ENCODE measurements at regions not wholly inside any gene's neighbourhood (a gene's known extent, or its start where the extent isn't known, plus 50 kb on each side); places are given as distances from the start of the nearest gene placed in this dataset.

GRCh38 chr1:81382561-81382960 lies 418.2 kb upstream of the ADGRL2 start:
- 89 to 95% (median 90%) methylated on average over 3 of the region's 3 CpGs for WGBS, 5 donors
- intact Hi-C loops (cut with DNase I; ENCODE audit: low total_unique reads): no loop called here
- Histone ChIP-seq H3K27ac (no peak overlapping the region), H3K4me1 (no peaks in the 10 kb centered on the region), H3K27me3 (replicated peaks in 1 of 7) (no peaks in the 10 kb centered on the region), H3K36me3 (no peaks in the 10 kb centered on the region), H3K4me3 (no peak overlapping the region), H3K9me3 (no peaks in the 10 kb centered on the region)
- DNase-seq: no peak
- TF ChIP-seq POLR2AphosphoS5 (IDR thresholded peaks at IDR 0.05) (no peak), CTCF (IDR thresholded peaks at IDR 0.05 in 8 of 11, conservative IDR thresholded peaks at IDR 0.05 in 3 of 11) (no peak), POLR2A (IDR thresholded peaks at IDR 0.05) (no peak)

- Histone ChIP-seq H3K4me3 (no peak overlapping the region), H3K4me1 (no peaks in the 10 kb centered on the region), H3K27ac (no peak overlapping the region), H3K9me3 (no peaks in the 10 kb centered on the region), H3K36me3 (no peaks in the 10 kb centered on the region), H3K27me3 (replicated peaks in 1 of 7) (no peaks in the 10 kb centered on the region)
- TF ChIP-seq POLR2A (IDR thresholded peaks at IDR 0.05) (no peak), CTCF (IDR thresholded peaks at IDR 0.05 in 8 of 11, conservative IDR thresholded peaks at IDR 0.05 in 3 of 11) (no peak)
- intact Hi-C loops (cut with DNase I; ENCODE audit: low total_unique reads): no loop called here
- no peak for DNase-seq
- WGBS, 5 donors: 83 to 90% (median 88%) methylated on average over 5 of the region's 5 CpGs
These were observed 418.9 kb upstream of the ADGRL2 start for GRCh38 chr1:81381881-81382280.

GRCh38 chr1:81380436-81380835 lies 420.3 kb upstream of the ADGRL2 start:
- no peak overlapping the region for H3K4me3 ChIP-seq
- no peak overlapping the region for H3K27ac ChIP-seq
- intact Hi-C loops (cut with DNase I; ENCODE audit: low total_unique reads): no loop called here
- H3K36me3 ChIP-seq: no peaks in the 10 kb centered on the region
- H3K27me3 ChIP-seq (replicated peaks in 1 of 7): no peaks in the 10 kb centered on the region
- no peaks in the 10 kb centered on the region for H3K9me3 ChIP-seq
- no peaks in the 10 kb centered on the region for H3K4me1 ChIP-seq
- WGBS, 5 donors: 89 to 91% (median 90%) methylated on average over 1 of the region's 1 CpG
- TF ChIP-seq POLR2A (IDR thresholded peaks at IDR 0.05) (no peak), POLR2AphosphoS5 (IDR thresholded peaks at IDR 0.05) (no peak), CTCF (IDR thresholded peaks at IDR 0.05 in 8 of 11, conservative IDR thresholded peaks at IDR 0.05 in 3 of 11) (no peak)
- no peak for DNase-seq

DNA sequence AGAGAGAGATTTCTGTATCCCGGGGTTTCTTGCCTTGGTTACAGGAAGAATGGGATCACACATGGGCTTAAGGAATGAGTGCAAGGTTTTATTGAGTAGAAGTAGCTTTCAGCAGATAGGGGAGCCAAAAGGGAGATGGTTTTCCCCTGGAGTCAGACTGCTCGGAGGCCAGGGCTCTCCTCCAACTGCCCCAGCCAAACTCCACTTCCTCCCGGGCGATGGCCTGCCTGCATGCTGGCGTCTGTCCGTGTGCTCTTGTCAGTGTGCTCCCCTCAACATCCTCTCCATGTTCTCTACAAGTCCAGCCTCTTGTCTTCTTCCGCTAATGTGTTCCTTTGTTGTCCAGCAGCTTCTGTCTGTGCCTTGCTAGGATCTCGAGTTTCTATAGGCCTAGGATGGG lies 421.3 kb upstream of the ADGRL2 start:
- H3K27ac ChIP-seq: no peak overlapping the region
- WGBS, 5 donors: 81 to 95% (median 88%) methylated on average over 8 of the region's 8 CpGs
- H3K36me3 ChIP-seq: no peaks in the 10 kb centered on the region
- no peaks in the 10 kb centered on the region for H3K27me3 ChIP-seq (replicated peaks in 1 of 7)
- H3K4me1 ChIP-seq: no peaks in the 10 kb centered on the region
- intact Hi-C loops (cut with DNase I; ENCODE audit: low total_unique reads): no loop called here
- no peaks in the 10 kb centered on the region for H3K9me3 ChIP-seq
- TF ChIP-seq POLR2AphosphoS5 (IDR thresholded peaks at IDR 0.05) (no peak), CTCF (IDR thresholded peaks at IDR 0.05 in 8 of 11, conservative IDR thresholded peaks at IDR 0.05 in 3 of 11) (no peak)
- DNase-seq: no peak
- H3K4me3 ChIP-seq: no peak overlapping the region
